GM12864 (cell line): ENCODE measurements at regions not wholly inside any gene's neighbourhood (a gene's known extent, or its start where the extent isn't known, plus 50 kb on each side); places are given as distances from the start of the nearest gene placed in this dataset.
A peak's percentile ranks its signal among the peaks of the same experiment; 100 is the strongest.
"Not testable (repeated sequence)": the region's sequence is repeated elsewhere in the genome, so short reads cannot be mapped to it uniquely, and the experiment has no call there.

Source experiments
- DNase-seq: peaks from one replicate; pipeline ENCODE4 v3.0.0-alpha.2; 2011; ENCODE audit warnings: low read depth
- H3K4me3 ChIP-seq: 2 replicates; pipeline ENCODE4 v1.5.1; 2011; ENCODE audit warnings: mild to moderate bottlenecking, low read depth, low read length, control low read depth
- CTCF ChIP-seq: IDR thresholded peaks from 2 replicates; pipeline ENCODE4 v1.5.1; 2011; ENCODE audit warnings: low read depth, mild to moderate bottlenecking, moderate library complexity, low read length, control low read depth, inconsistent platforms; ENCODE audit errors: missing control alignments

DNA sequence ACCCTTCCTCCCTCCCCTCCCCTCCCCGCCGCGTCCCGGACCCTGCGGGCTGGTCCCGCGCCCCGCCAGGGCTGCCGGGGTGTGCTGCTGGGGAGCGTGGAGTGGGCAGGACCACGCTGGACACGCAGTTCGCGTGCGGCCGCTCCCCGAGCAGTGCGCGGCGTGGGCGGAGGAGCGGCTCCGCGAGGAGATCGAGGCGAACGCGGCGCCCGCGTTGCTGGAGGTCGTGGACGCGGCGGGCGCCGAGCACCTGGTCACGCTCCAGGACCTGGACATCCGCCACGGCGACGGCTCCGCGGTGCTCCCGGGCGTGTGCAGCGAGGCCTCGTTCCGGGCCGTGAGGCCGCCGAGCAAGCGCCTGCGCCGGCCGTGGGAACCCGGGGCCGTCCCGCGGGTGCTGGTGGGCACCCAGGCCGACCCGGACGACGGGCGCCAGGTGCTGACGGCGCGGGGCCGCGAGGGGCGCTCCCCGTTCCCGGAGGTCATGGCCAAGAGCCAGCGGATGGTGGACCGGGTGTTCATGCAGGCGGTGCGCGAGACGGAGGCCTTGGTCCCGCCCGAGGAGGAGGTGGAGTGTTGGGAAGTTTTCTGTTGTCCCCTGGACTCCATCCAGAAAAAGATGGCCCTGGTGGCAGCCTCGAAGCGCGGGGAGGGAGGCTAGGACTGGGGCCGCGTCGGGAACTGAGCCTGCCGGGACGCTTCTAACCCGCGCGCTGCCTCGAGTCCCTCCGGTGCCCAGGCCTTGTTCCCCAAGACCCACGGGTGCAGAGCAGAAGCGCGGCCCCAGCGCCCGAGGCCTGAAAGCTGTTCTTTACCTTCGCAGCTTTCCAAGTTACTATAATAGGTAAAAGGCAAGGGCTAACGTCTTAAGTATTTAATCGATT, 54.7 kb upstream of the EIF5 start:
- no peak for TF ChIP-seq CTCF
- DNase-seq, result no peak
- H3K4me3 ChIP-seq, result no peak overlapping the region

GRCh38 chr14:103280278-103280928, 53.6 kb upstream of the EIF5 start:
- no peak overlapping the region for H3K4me3 ChIP-seq
- no peak for DNase-seq
- no peak for TF ChIP-seq CTCF

- peak; percentile 10 for TF ChIP-seq CTCF
- H3K4me3 ChIP-seq, result no peak overlapping the region
- DNase-seq, result no peak
Observed at GRCh38 chr14:103281496-103282231, 52.4 kb upstream of the EIF5 start.

- DNase-seq, H3K4me3 ChIP-seq: not testable (repeated sequence)
Observed at GRCh38 chr14:103282309-103282708, 51.7 kb upstream of the EIF5 start.

DNA sequence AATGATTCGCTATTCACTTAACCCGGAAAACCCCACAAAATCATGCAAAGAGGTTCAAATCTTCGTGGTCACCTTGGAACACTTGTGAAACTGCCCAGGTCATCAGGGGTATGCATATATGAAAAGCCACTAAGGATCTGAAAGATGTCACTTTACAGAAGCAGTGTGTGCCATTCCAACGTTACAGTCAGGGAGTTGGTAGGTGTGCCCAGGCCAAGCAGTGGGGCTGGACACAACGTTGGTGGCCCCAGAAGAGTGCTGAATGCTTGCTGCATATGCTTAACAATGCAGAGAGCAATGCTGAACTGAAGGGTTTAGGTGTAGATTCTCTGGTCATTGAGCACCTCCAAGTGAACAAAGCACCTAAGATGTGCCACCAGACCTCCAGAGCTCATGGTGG, 51.1 kb upstream of the EIF5 start:
- no peak for DNase-seq
- TF ChIP-seq CTCF, result no peak
- H3K4me3 ChIP-seq, result no peak overlapping the region

GRCh38 chr14:103283916-103284315, 50.1 kb upstream of the EIF5 start:
- no peak for DNase-seq

More at GRCh38 chr14:103283916-103284315, 50.1 kb upstream of the EIF5 start:
- no peak for TF ChIP-seq CTCF
- no peak overlapping the region for H3K4me3 ChIP-seq
